H9 (cell line): ENCODE measurements at regions not wholly inside any gene's neighbourhood (a gene's known extent, or its start where the extent isn't known, plus 50 kb on each side); places are given as distances from the start of the nearest gene placed in this dataset.

Source experiments
- DNase-seq: peaks from one replicate; pipeline ENCODE4 v3.0.0-alpha.2; 2017
- H2AFZ ChIP-seq: one replicate; pipeline ENCODE4 v1.6.1; 2013; ENCODE audit warnings: mild to moderate bottlenecking, low read length, control low read depth, moderate library complexity
- H2AK5ac ChIP-seq: 2 replicates; pipeline ENCODE4 v1.6.1; 2013; ENCODE audit warnings: low read length, control low read depth, mixed read lengths; ENCODE audit not compliant: insufficient read length
- H2BK120ac ChIP-seq: one replicate; pipeline ENCODE4 v1.6.1; 2013; ENCODE audit warnings: low read depth, mild to moderate bottlenecking, low read length, control low read depth, inconsistent platforms; ENCODE audit not compliant: poor library complexity, severe bottlenecking
- H2BK12ac ChIP-seq: 2 replicates; pipeline ENCODE4 v1.6.1; 2013; ENCODE audit warnings: low read length, control low read depth, mixed read lengths, low read depth; ENCODE audit not compliant: insufficient read length
- H2BK15ac ChIP-seq: 2 replicates; pipeline ENCODE4 v1.6.1; 2013; ENCODE audit warnings: low read depth, low read length, control low read depth
- H2BK20ac ChIP-seq: one replicate; pipeline ENCODE4 v1.6.1; 2013; ENCODE audit warnings: low read depth, mild to moderate bottlenecking, low read length, control low read depth, inconsistent platforms; ENCODE audit not compliant: poor library complexity, severe bottlenecking
- H2BK5ac ChIP-seq: 2 replicates; pipeline ENCODE4 v1.6.1; 2013; ENCODE audit warnings: low read length, control low read depth, mixed read lengths; ENCODE audit not compliant: insufficient read length
- H3K14ac ChIP-seq: 2 replicates; pipeline ENCODE4 v1.6.1; 2013; ENCODE audit warnings: low read length, control low read depth; ENCODE audit not compliant: insufficient read depth
- H3K18ac ChIP-seq: 2 replicates; pipeline ENCODE4 v1.6.1; 2013; ENCODE audit warnings: low read depth, mild to moderate bottlenecking, mixed read lengths, low read length, control low read depth; ENCODE audit not compliant: insufficient read length
- H3K23ac ChIP-seq: 2 replicates; pipeline ENCODE4 v1.6.1; 2013; ENCODE audit warnings: low read length, control low read depth, mixed read lengths, low read depth; ENCODE audit not compliant: insufficient read length
- H3K23me2 ChIP-seq: 2 replicates; pipeline ENCODE4 v1.6.1; 2013; ENCODE audit warnings: low read depth, mild to moderate bottlenecking, mixed read lengths, low read length, control low read depth; ENCODE audit not compliant: insufficient read length, poor library complexity, severe bottlenecking
- H3K27ac ChIP-seq: 2 replicates; pipeline ENCODE4 v1.5.1; 2013; ENCODE audit warnings: low read length, control low read depth, mixed read lengths, low read depth; ENCODE audit not compliant: insufficient read length
- H3K27me3 ChIP-seq: 2 replicates; pipeline ENCODE4 v1.6.1; 2013; ENCODE audit warnings: low read length, control low read depth, inconsistent platforms; ENCODE audit not compliant: insufficient read depth
- H3K4ac ChIP-seq: 2 replicates; pipeline ENCODE4 v1.6.1; 2013; ENCODE audit warnings: low read depth, mild to moderate bottlenecking, control low read depth, inconsistent platforms, low read length, moderate library complexity
- H3K4me1 ChIP-seq: 2 replicates; pipeline ENCODE4 v1.6.1; 2013; ENCODE audit warnings: low read length, control low read depth, inconsistent platforms; ENCODE audit not compliant: insufficient read depth
- H3K4me2 ChIP-seq: 2 replicates; pipeline ENCODE4 v1.6.1; 2013; ENCODE audit warnings: low read length, control low read depth, mixed read lengths; ENCODE audit not compliant: insufficient read length, insufficient read depth
- H3K56ac ChIP-seq: 2 replicates; pipeline ENCODE4 v1.6.1; 2013; ENCODE audit warnings: low read depth, mild to moderate bottlenecking, mixed read lengths, low read length, control low read depth; ENCODE audit not compliant: insufficient read length
- H3K79me1 ChIP-seq: 2 replicates; pipeline ENCODE4 v1.6.1; 2013; ENCODE audit warnings: low read depth, mild to moderate bottlenecking, moderate library complexity, low read length, control low read depth, inconsistent platforms; ENCODE audit not compliant: insufficient read depth, poor library complexity, severe bottlenecking
- H3K79me2 ChIP-seq: 2 replicates; pipeline ENCODE4 v1.6.1; 2013; ENCODE audit warnings: low read length, control low read depth, inconsistent platforms; ENCODE audit not compliant: insufficient read depth
- H3K9ac ChIP-seq: 2 replicates; pipeline ENCODE4 v1.6.1; 2013; ENCODE audit warnings: low read length, control low read depth, mixed read lengths; ENCODE audit not compliant: insufficient read length; ENCODE audit errors: extremely low read depth
- H3K9me3 ChIP-seq: one replicate; pipeline ENCODE4 v1.6.1; 2013; ENCODE audit warnings: low read depth, low read length, inconsistent platforms; ENCODE audit not compliant: control insufficient read depth
- H3T11ph ChIP-seq: one replicate; pipeline ENCODE4 v1.6.1; 2013; ENCODE audit warnings: mild to moderate bottlenecking, low read length, control low read depth, inconsistent platforms
- H4K20me1 ChIP-seq: one replicate; pipeline ENCODE4 v1.6.1; 2013; ENCODE audit not compliant: control insufficient read depth, insufficient read length, insufficient read depth
- H4K5ac ChIP-seq: 2 replicates; pipeline ENCODE4 v1.6.1; 2013; ENCODE audit warnings: low read depth, mild to moderate bottlenecking, mixed read lengths, low read length, control low read depth; ENCODE audit not compliant: insufficient read length
- H4K8ac ChIP-seq: replicated peaks from 2 replicates; pipeline ENCODE4 v1.6.1; 2013; ENCODE audit warnings: low read length, control low read depth, mixed read lengths, low read depth; ENCODE audit not compliant: insufficient read length
- H4K91ac ChIP-seq: 2 replicates; pipeline ENCODE4 v1.6.1; 2013; ENCODE audit warnings: low read depth, mild to moderate bottlenecking, moderate library complexity, mixed read lengths, low read length, control low read depth; ENCODE audit not compliant: insufficient read length
- H3K27ac Mint-ChIP-seq, 3 experiments: 2 replicates in 2 of 3; 3 replicates in 1 of 3; pipeline ENCODE4 v1.8.0; 2020 to 2021; ENCODE audit warnings: mixed read lengths in 3 of 3, mild to moderate bottlenecking in 1 of 3, moderate library complexity in 1 of 3
- H3K27me3 Mint-ChIP-seq: 2 replicates; pipeline ENCODE4 v1.8.0; 2021; ENCODE audit warnings: low read depth, mild to moderate bottlenecking, moderate library complexity, mixed read lengths
- H3K36me3 Mint-ChIP-seq, 3 experiments: 2 replicates in 2 of 3; 3 replicates in 1 of 3; pipeline ENCODE4 v1.8.0; 2020 to 2021; ENCODE audit warnings: low read depth in 3 of 3, mixed read lengths in 3 of 3; ENCODE audit not compliant: insufficient read depth in 1 of 3
- H3K4me1 Mint-ChIP-seq, 2 experiments: 2 replicates each; pipeline ENCODE4 v1.8.0; 2020; ENCODE audit warnings: mixed read lengths in 2 of 2
- H3K4me3 Mint-ChIP-seq, 2 experiments: 2 replicates in 1 of 2; 3 replicates in 1 of 2; pipeline ENCODE4 v1.8.0; 2020 to 2021; ENCODE audit warnings: mild to moderate bottlenecking in 2 of 2, mixed read lengths in 2 of 2, moderate library complexity in 1 of 2
- H3K9me3 Mint-ChIP-seq, 2 experiments: 2 replicates in 1 of 2; 3 replicates in 1 of 2; pipeline ENCODE4 v1.8.0; 2020; ENCODE audit warnings: mild to moderate bottlenecking in 2 of 2, mixed read lengths in 2 of 2, moderate library complexity in 1 of 2
- WGBS: extraction: QIAGEN DNeasy Blood & Tissue Kit; methylation state at CpG from one replicate; pipeline ENCODE4 v1.1.7; 2013; ENCODE audit warnings: missing lambda C conversion rate, low lambda C conversion rate, mixed read lengths; ENCODE audit not compliant: insufficient read length; ENCODE audit errors: extremely low coverage; 5-methylcytosine and 5-hydroxymethylcytosine counted together
- TF ChIP-seq, protein P1 (sequence below): fragments of 200-600 bp; sonication (generic); conservative IDR thresholded peaks from 3 replicates; pipeline ENCODE4 v1.8.0; 2021; ENCODE audit warnings: antibody characterized with exemption, mild to moderate bottlenecking

DNA sequence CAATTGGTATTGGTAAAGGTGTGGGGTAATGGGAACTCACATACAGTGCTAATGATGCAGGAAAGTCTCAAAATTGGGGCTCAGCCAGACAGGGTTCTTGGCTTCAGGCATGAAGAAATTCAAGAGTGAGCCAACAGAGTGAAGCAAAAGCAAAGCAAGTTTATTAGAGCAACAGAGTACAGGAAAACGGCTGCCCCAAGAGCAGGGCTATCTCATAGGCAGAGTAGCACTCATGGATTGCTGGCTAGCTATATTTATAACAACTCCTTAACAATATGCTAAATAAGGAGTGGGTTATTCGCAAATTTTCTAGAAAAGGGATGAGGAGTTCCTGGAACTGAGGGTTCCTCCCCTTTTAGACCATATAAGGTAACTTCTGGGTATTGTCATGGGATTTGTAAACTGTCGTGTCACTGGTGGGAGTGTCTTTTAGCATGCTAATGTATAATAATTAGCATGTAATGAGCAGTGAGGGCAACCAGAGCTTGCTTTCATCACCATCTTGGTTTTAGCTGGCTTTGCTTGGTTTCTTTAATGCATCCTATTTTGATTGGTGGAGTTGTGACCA, 233.8 kb upstream of the NOL4 start:
- no peak overlapping the region for H2BK20ac ChIP-seq
- no peak overlapping the region for H3K27ac ChIP-seq
- no peaks in the 10 kb centered on the region for H3K9me3 ChIP-seq
- H3K18ac ChIP-seq, result no peak overlapping the region
- H3K4me1 Mint-ChIP-seq, result no peaks in the 10 kb centered on the region
- no peak overlapping the region for H2AK5ac ChIP-seq
- no peaks in the 10 kb centered on the region for H3K79me2 ChIP-seq
- H3K27me3 Mint-ChIP-seq, result no peaks in the 10 kb centered on the region
- H3K14ac ChIP-seq, result no peak overlapping the region
- H3K9ac ChIP-seq, result no peak overlapping the region
- H4K91ac ChIP-seq, result no peak overlapping the region
- H3K9me3 Mint-ChIP-seq, result peaks cover 8 to 12% of the 10 kb centered on the region in 2 experiments
- no peak overlapping the region for H2BK12ac ChIP-seq
- H4K20me1 ChIP-seq, result no peaks in the 10 kb centered on the region
- H2BK5ac ChIP-seq, result no peak overlapping the region
- no peak overlapping the region for H2BK15ac ChIP-seq
- no peak overlapping the region for H3K56ac ChIP-seq
- H3K23me2 ChIP-seq, result no peaks in the 10 kb centered on the region
- H4K8ac ChIP-seq, result no peak overlapping the region
- no peak overlapping the region for H2BK120ac ChIP-seq
- H3K4me3 Mint-ChIP-seq, result no peak overlapping the region
- H3K79me1 ChIP-seq, result no peaks in the 10 kb centered on the region
- no peak overlapping the region for H3K4ac ChIP-seq
- no peak overlapping the region for H3T11ph ChIP-seq
- H2AFZ ChIP-seq, result no peak overlapping the region
- no peak overlapping the region for H3K27ac Mint-ChIP-seq
- no peak overlapping the region for H4K5ac ChIP-seq
- no peak for DNase-seq
- TF ChIP-seq, protein P1, sequence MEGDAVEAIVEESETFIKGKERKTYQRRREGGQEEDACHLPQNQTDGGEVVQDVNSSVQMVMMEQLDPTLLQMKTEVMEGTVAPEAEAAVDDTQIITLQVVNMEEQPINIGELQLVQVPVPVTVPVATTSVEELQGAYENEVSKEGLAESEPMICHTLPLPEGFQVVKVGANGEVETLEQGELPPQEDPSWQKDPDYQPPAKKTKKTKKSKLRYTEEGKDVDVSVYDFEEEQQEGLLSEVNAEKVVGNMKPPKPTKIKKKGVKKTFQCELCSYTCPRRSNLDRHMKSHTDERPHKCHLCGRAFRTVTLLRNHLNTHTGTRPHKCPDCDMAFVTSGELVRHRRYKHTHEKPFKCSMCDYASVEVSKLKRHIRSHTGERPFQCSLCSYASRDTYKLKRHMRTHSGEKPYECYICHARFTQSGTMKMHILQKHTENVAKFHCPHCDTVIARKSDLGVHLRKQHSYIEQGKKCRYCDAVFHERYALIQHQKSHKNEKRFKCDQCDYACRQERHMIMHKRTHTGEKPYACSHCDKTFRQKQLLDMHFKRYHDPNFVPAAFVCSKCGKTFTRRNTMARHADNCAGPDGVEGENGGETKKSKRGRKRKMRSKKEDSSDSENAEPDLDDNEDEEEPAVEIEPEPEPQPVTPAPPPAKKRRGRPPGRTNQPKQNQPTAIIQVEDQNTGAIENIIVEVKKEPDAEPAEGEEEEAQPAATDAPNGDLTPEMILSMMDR, result no peak
- H3K4me2 ChIP-seq, result no peak overlapping the region
- no peaks in the 10 kb centered on the region for H3K4me1 ChIP-seq
- WGBS, result no CpG with 5 or more reads among the region's 3 CpGs
- H3K27me3 ChIP-seq, result no peaks in the 10 kb centered on the region
- peaks cover 2 to 19% (median 4%) of the 10 kb centered on the region in 3 experiments; a peak in 5 of 7 replicates for H3K36me3 Mint-ChIP-seq
- no peak overlapping the region for H3K23ac ChIP-seq
